ENCODE measurements at regions not wholly inside any gene's neighbourhood (a gene's known extent, or its start where the extent isn't known, plus 50 kb on each side); places are given as distances from the start of the nearest gene placed in this dataset.

GRCh38 chr2:114139542-114139941 lies 249.7 kb downstream of the ACTR3 start:
- TF ChIP-seq CTCF (IDR thresholded peaks at IDR 0.05; ENCODE audit: low read depth, low read length): no peak
- no peak for TF ChIP-seq EZH2phosphoT487 (IDR thresholded peaks at IDR 0.05; ENCODE audit: low read depth)

All from OCI-LY3 (cell line).